ENCODE measurements at regions not wholly inside any gene's neighbourhood (a gene's known extent, or its start where the extent isn't known, plus 50 kb on each side); places are given as distances from the start of the nearest gene placed in this dataset.

GRCh38 chr11:95466416-95466815 lies 235.4 kb upstream of the SESN3 start:
- no peak for TF ChIP-seq EZH2 (IDR thresholded peaks at IDR 0.05; ENCODE audit: low read length, missing control alignments)
- TF ChIP-seq, protein P1, sequence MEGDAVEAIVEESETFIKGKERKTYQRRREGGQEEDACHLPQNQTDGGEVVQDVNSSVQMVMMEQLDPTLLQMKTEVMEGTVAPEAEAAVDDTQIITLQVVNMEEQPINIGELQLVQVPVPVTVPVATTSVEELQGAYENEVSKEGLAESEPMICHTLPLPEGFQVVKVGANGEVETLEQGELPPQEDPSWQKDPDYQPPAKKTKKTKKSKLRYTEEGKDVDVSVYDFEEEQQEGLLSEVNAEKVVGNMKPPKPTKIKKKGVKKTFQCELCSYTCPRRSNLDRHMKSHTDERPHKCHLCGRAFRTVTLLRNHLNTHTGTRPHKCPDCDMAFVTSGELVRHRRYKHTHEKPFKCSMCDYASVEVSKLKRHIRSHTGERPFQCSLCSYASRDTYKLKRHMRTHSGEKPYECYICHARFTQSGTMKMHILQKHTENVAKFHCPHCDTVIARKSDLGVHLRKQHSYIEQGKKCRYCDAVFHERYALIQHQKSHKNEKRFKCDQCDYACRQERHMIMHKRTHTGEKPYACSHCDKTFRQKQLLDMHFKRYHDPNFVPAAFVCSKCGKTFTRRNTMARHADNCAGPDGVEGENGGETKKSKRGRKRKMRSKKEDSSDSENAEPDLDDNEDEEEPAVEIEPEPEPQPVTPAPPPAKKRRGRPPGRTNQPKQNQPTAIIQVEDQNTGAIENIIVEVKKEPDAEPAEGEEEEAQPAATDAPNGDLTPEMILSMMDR (conservative IDR thresholded peaks at IDR 0.05 in 1 of 2, IDR thresholded peaks at IDR 0.05 in 1 of 2; ENCODE audit: low read depth in 1 of 2, low read length in 2 of 2), result no peak

GRCh38 chr11:95465887-95466286 lies 234.9 kb upstream of the SESN3 start:
- no peaks in the 10 kb centered on the region for H3K9me3 ChIP-seq (ENCODE audit: control insufficient read depth, insufficient read depth, low read depth, low read length)
- no peaks in the 10 kb centered on the region for H3K79me2 ChIP-seq (ENCODE audit: control insufficient read depth, insufficient read depth, low read length)
- TF ChIP-seq, protein P1 (conservative IDR thresholded peaks at IDR 0.05 in 1 of 2, IDR thresholded peaks at IDR 0.05 in 1 of 2; ENCODE audit: low read depth in 1 of 2, low read length in 2 of 2), result no peak
- no peak for TF ChIP-seq EZH2 (IDR thresholded peaks at IDR 0.05; ENCODE audit: low read length, missing control alignments)
- H3K36me3 ChIP-seq (ENCODE audit: control insufficient read depth, insufficient read depth, low read length), result no peaks in the 10 kb centered on the region
- H3K27ac ChIP-seq (ENCODE audit: insufficient read depth, low read length), result no peak overlapping the region
- no peak for DNase-seq (ENCODE audit: low read depth in 2 of 2)
- no peaks in the 10 kb centered on the region for H3K4me1 ChIP-seq (ENCODE audit: control insufficient read depth, extremely low read depth, insufficient read depth, low read length)
- H3K4me3 ChIP-seq (replicated peaks in 1 of 4; ENCODE audit: control extremely low read depth in 1 of 4, insufficient read depth in 1 of 4, low read depth in 3 of 4, low read length in 4 of 4), result no peak overlapping the region
- H4K20me1 ChIP-seq (ENCODE audit: control insufficient read depth, extremely low read depth, insufficient read depth, low read length), result no peaks in the 10 kb centered on the region
- no peak overlapping the region for H3K9ac ChIP-seq (ENCODE audit: insufficient read depth, low read length)
- no peak overlapping the region for H3K4me2 ChIP-seq (ENCODE audit: extremely low read depth, insufficient read depth, low read length)
- no peaks in the 10 kb centered on the region for H3K27me3 ChIP-seq (ENCODE audit: control insufficient read depth, insufficient read depth, low read length)
- H2AFZ ChIP-seq (ENCODE audit: low read length), result no peak overlapping the region

More at GRCh38 chr11:95466416-95466815, 235.4 kb upstream of the SESN3 start:
- H4K20me1 ChIP-seq (ENCODE audit: control insufficient read depth, extremely low read depth, insufficient read depth, low read length), result no peaks in the 10 kb centered on the region
- H3K79me2 ChIP-seq (ENCODE audit: control insufficient read depth, insufficient read depth, low read length), result no peaks in the 10 kb centered on the region
- H3K4me1 ChIP-seq (ENCODE audit: control insufficient read depth, extremely low read depth, insufficient read depth, low read length), result no peaks in the 10 kb centered on the region
- no peaks in the 10 kb centered on the region for H3K9me3 ChIP-seq (ENCODE audit: control insufficient read depth, insufficient read depth, low read depth, low read length)
- H3K4me2 ChIP-seq (ENCODE audit: extremely low read depth, insufficient read depth, low read length), result no peak overlapping the region
- no peak overlapping the region for H3K9ac ChIP-seq (ENCODE audit: insufficient read depth, low read length)
- no peaks in the 10 kb centered on the region for H3K36me3 ChIP-seq (ENCODE audit: control insufficient read depth, insufficient read depth, low read length)
- no peak overlapping the region for H3K27ac ChIP-seq (ENCODE audit: insufficient read depth, low read length)
- DNase-seq (ENCODE audit: low read depth in 2 of 2), result no peak
- no peaks in the 10 kb centered on the region for H3K27me3 ChIP-seq (ENCODE audit: control insufficient read depth, insufficient read depth, low read length)
- H2AFZ ChIP-seq (ENCODE audit: low read length), result no peak overlapping the region
- no peak overlapping the region for H3K4me3 ChIP-seq (replicated peaks in 1 of 4; ENCODE audit: control extremely low read depth in 1 of 4, insufficient read depth in 1 of 4, low read depth in 3 of 4, low read length in 4 of 4)

DNA sequence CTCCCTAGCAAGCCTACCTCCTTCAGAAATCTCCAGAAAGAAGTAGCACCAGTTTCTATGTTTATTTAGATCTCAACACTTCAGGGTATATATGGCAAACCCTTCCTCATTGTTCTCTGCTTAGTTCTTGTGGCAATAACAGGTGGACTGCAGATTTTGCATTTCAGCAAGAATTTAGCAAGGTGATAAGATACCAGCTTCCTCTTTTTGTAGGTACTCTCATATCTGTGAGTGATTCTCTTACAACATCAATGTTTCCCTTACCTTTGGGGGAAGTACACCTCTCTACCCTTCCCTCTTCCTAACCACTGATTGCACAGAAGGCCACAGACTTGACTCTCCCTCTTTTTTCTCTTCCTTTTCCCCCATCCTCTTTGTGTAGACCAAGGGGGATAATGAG lies 230.9 kb upstream of the SESN3 start:
- DNase-seq (ENCODE audit: low read depth in 2 of 2), result no peak
- TF ChIP-seq, protein P1 (conservative IDR thresholded peaks at IDR 0.05 in 1 of 2, IDR thresholded peaks at IDR 0.05 in 1 of 2; ENCODE audit: low read depth in 1 of 2, low read length in 2 of 2), result no peak
- TF ChIP-seq EZH2 (IDR thresholded peaks at IDR 0.05; ENCODE audit: low read length, missing control alignments), result no peak
- no peak overlapping the region for H3K4me3 ChIP-seq (replicated peaks in 1 of 4; ENCODE audit: control extremely low read depth in 1 of 4, insufficient read depth in 1 of 4, low read depth in 3 of 4, low read length in 4 of 4)
- no peak overlapping the region for H3K27ac ChIP-seq (ENCODE audit: insufficient read depth, low read length)
- H3K4me1 ChIP-seq (ENCODE audit: control insufficient read depth, extremely low read depth, insufficient read depth, low read length), result no peaks in the 10 kb centered on the region
- no peaks in the 10 kb centered on the region for H3K27me3 ChIP-seq (ENCODE audit: control insufficient read depth, insufficient read depth, low read length)
- H3K9me3 ChIP-seq (ENCODE audit: control insufficient read depth, insufficient read depth, low read depth, low read length), result no peaks in the 10 kb centered on the region
- H3K4me2 ChIP-seq (ENCODE audit: extremely low read depth, insufficient read depth, low read length), result no peak overlapping the region
- no peaks in the 10 kb centered on the region for H3K79me2 ChIP-seq (ENCODE audit: control insufficient read depth, insufficient read depth, low read length)
- no peak overlapping the region for H3K9ac ChIP-seq (ENCODE audit: insufficient read depth, low read length)
- no peak overlapping the region for H2AFZ ChIP-seq (ENCODE audit: low read length)
- no peaks in the 10 kb centered on the region for H4K20me1 ChIP-seq (ENCODE audit: control insufficient read depth, extremely low read depth, insufficient read depth, low read length)
- H3K36me3 ChIP-seq (ENCODE audit: control insufficient read depth, insufficient read depth, low read length), result no peaks in the 10 kb centered on the region
